Effector CD8-positive, alpha-beta T cell (primary cell): ENCODE measurements at regions not wholly inside any gene's neighbourhood (a gene's known extent, or its start where the extent isn't known, plus 50 kb on each side); places are given as distances from the start of the nearest gene placed in this dataset.

ENCODE experiments used
- DNase-seq: peaks from one replicate; lab custom pipeline; 2025; lab: John Stamatoyannopoulos, UW

DNA sequence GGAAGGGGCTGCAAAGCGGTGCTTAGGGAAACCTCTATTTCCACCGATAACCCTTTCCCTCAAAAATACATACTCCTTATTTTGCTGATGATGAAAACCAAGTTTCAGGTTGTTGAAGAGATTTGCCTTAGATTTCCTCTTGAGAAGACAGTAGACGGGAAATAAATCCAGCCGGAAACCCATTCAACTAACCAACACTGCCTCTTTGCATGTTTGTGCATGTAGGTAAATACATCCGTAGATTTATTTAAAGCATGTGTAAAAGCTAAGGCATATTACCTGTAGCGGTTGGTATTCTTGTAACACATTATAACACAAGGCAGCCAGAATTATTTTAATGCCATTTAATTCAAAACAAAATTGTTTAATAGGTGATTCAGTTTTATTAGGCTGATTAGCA is 136.3 kb upstream of the SLC22A23 start:
- no peak for DNase-seq

DNA sequence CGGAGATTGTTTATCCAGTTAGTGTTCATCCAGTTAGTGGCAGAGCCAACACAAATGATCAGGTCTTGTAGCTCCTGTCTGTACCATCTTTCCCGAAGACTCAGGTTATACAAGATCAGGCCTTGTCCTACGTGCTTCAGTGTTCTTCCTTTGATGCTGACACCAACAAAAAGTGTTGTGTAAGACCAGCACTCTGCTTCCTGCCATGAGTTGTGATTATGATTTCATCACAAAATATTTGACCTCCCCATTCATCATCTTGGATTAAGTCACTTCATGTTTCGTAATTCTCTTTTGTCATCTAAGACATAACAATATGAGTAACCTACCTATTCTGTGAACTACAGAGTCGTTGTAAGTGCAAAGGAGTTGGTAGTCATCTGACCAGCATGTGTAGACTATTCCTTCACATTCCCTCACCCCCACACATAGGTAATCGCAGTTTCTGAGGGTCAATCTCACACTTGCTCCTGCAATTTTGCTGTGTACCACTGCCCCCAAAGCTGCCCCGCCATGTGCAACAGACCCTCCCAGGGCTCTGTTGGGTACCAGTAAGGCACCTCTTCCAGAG is 135.6 kb upstream of the SLC22A23 start:
- no peak for DNase-seq

DNA sequence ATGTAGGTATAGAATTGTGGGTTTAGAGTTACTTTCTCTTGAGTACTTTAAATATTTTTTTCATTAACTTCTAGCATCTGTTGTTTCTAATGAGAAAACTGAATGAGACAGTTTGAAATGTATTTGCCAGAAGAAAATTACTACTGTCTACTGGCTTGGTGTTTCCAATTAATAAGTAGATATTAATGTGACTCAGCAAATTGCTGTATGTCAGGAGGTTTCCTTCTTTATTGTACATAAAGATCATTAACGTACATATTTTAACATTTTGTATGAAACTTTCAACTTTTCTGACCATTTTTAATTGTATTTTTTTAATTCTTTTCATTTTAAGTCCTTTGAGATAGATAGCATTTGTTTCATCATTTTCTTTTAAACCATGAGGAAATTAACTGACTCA is 135.1 kb upstream of the SLC22A23 start:
- no peak for DNase-seq

DNA sequence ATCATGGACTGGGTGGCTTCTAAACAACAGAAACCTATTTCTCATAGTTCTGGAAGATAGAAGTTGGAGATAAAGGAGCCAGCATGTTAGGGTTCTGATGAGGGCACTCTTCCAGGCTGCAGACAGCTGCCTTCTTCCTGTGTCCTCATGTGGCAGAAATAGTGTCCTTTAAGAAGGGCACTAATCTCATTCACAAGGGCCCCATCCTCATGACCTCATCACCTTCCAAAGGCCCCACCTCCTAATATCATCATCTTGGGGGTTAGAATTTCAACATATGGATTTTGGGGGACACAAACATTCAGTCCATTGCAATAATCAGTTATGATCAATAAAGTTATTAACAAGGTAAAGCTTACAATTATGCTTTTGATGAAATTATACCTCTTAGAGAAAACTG is 130.8 kb upstream of the SLC22A23 start:
- DNase-seq = no peak

DNA sequence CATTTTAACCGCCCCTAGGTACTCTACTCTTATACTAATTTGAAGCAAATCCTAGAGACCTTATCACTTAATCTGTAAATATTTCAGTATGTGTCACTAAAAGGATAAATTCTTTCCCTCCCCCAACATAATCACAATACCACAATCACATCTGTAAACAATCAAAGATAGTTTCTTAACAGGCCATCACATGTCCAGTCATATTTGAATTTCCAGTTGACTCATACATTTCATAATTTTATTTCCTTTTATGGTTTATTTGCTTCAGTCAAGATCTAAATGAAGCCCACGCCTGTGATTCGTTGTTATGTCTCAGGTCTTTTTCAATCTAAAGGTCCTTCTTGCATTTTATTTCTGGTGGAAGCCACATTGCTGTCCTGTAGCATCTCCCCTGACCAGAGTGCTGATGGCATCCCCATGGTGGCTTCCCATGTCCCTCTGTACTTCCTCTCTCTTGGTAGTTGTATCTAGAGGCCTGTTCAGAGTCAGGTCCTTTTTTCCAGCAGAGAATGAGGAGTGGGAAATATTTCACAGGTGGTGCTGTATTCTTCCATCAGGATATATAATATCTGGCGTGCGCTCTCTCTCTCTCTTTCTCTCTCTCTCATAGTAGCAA is 128.6 kb upstream of the SLC22A23 start:
- no peak for DNase-seq

DNA sequence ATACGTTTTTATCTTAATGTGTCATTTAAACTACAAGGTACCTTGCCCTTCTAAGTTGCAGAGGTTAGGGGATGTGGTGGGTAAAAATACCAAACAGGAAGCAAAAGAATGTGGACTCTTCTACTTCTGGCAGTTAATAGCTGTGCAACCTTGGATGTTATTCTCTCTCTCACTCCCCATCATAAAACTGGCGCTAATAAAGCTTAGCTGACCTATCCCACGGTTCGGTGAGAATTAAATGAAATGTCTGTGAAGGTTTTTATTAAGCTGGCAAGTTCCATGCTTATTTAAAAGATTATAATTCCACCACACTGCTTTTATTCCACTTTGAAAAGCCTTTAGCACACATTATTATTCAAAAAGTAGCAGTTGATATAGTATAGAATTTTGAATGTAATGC is 127.8 kb upstream of the SLC22A23 start:
- no peak for DNase-seq

DNA sequence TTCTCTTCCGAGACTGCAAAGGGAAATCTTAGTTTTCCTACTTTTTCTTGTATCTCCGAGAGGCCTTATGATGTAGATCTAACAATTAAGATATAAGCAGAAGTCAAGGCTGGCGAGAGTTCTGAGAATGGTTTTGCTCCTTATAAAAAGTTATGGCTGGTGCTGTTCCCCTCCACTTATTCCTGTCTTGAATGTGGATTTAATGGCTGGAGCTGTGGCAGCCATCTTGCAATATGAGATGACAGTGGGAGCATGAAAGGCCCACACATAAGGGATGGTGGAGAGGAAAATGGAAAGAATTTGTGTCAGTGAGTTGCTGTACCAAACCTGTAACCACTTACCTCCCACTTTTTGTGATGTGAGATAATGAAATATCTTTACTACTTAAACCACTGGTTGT is 124.6 kb upstream of the SLC22A23 start:
- DNase-seq = no peak

DNA sequence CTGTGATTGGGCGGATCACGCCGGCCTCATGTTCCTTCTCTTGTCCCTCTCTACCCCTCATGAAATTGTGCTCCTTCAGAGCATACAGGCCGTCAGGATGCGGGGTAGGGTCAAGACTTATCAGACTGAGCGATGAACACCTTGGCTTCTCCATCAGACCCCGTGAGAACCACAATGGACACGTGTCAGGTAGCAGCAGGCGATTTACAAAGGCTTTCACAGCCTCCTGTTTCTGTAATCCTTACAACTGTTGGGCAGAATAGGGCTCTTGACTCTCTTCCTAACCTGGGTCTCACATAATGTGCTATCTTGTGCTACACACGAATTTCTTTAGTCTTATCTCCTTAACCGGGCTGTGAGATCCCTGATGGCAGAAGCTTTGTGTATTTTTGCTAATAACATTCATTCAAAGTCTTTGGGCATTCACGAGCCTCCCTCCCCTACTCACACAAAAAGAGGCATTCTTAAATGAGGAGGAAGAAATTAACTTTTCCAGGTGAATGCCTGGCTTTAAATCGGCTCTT is 122.9 kb upstream of the SLC22A23 start:
- no peak for DNase-seq

DNA sequence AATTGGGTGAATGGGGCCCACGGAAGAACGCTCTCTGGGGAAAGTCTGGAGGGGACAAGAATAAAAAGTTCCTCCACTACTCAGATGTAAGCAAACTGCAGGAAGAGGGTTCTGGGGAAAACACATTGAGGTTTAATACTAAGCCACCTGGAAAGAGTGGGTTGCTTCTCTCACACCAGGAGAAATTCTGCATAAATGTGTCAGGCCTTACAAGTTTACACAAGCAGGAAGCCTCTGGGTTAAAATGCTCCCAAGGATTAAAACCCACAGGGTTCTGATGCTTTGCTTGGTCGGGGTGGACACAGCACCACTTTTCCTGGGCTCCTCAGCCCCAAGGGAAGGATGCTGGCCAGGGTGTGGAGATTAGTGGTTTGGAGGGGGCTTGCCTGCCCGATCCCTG is 122.1 kb upstream of the SLC22A23 start:
- no peak for DNase-seq

DNA sequence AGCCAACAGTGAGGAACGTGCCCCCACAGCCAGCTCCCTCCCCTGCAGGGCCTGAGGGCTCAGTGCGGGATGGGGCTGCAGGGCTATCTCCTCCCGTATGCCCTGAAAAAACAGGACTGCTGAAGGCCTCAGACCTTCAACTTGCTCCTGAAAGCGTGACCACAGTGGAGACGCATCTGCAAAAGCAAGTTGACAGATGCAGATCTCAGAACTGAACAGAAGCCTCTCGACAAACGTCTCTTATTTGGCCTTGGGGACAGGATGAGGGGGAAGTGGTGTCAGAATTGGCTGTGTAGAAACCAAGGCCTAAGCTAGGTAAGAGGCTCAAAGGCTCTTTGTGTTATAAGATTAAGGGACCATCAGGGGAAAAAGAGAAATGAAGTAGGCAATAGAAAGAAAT is 120.7 kb upstream of the SLC22A23 start:
- no peak for DNase-seq

DNA sequence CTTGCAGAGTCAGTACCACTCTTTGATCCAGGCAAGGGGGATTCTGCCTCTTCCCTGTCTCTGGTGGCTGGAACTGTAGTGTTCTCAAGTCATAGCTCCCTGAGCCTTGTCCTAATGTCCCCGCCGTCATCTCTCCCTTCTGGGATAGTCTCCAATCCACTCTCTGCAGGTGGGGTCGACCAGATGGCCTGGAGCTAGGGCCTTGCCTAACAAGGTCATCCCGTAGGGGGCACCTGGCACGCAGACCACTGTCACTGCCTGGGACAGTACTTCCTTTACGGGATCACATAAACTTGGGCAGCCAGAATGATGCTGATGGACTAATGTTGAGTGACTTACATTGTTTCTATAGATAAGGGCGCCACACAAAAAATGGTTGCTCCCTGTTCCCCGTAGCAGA is 118.9 kb upstream of the SLC22A23 start:
- no peak for DNase-seq

DNA sequence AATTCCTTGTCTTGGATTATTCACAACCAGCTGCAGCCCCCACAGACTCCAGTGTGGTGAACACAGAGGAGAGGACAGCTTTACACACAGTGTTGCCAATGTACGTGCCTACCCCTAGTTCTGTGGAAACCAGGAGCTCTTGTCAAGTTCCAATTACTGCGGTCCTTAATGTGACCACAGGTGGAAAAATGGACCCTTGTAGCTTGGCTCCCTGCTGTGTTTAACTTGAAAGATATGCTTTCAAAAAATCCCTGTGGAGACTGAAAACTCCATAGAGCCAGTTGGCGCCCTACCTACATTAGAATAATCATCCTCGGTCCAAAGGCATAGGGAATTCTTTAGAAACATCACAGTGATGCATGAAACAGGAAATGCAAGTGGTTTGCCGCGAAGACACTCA is 118.3 kb upstream of the SLC22A23 start:
- DNase-seq = no peak

DNA sequence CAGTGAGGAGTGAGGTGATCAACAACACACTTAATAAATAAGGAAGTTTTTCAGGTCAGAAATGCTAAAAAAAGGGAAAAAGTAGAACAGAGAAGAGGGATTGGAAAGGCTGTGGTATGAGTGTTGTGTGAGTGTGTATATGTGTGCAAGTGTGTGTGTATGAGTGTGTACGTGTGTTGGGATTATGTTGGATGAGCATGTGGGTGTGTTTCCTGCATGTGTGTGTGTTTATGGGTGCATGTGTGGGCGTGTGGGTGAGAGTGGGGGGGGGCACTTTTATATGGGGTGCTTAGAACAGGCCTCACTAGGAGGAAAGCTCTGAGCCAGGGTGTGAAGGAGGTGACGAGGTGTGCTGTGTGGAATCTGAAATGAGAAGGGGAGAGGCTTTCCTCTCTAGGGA is 116.8 kb upstream of the SLC22A23 start:
- DNase-seq = no peak

DNA sequence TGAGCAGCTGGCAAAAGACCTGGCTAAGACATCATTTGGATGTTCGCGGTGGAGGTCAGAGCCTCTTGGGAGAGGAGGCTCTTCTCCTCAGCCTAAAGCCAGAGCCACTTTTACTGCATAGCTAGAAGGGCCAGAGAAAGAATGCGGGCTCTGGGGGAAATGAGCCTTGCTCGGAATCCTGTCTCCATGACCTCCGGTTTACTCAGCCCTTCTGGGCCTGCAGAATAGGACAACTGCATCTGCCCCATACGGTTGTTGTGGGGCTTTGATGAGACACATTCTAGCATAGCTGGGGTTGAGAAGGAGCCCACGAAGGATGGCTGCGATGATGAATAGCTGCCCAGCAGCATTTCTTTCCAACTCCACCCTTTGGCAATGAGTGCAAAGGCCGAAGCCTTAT is 115.0 kb upstream of the SLC22A23 start:
- no peak for DNase-seq

DNA sequence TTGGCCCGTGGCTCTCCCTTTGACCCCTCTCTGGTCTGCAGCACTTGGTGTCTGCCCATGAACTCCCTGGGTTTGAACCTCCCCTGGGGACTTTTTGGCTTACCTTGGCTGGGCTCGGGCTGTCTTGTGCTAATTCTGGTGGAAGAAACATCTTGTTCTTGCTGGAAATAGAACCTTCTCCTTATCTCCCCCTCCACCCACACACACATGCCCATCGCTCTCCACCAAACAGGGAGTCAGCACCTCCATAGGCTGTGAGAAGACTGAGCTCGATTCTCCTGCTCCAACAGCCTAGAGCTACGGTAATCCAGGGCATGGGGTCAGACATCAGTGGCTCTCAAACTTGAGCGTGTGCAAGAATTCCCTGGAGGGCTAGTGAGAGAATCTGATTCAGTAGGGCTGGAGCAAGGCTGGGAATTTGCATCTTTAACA is 114.4 kb upstream of the SLC22A23 start:
- DNase-seq = no peak

DNA sequence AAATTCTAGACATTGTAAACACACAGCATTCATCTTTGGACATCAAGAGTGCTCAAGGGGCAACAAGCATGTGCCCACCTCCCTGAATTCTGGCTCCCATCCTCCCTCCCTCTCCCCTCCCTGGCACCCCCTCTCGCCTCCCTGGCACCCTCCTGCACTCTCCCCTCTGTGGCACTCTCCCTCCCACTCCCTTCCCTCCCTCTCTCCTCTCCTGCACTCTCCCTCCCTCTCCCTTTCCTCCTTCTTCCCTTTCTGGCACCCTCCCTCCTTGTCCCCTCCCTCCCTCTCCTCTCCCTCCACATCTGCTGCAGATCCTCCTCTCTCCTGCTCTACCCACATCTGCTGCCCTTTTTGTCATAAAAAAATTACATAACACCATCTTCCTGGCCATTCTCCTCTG is 113.0 kb upstream of the SLC22A23 start:
- DNase-seq = no peak

DNA sequence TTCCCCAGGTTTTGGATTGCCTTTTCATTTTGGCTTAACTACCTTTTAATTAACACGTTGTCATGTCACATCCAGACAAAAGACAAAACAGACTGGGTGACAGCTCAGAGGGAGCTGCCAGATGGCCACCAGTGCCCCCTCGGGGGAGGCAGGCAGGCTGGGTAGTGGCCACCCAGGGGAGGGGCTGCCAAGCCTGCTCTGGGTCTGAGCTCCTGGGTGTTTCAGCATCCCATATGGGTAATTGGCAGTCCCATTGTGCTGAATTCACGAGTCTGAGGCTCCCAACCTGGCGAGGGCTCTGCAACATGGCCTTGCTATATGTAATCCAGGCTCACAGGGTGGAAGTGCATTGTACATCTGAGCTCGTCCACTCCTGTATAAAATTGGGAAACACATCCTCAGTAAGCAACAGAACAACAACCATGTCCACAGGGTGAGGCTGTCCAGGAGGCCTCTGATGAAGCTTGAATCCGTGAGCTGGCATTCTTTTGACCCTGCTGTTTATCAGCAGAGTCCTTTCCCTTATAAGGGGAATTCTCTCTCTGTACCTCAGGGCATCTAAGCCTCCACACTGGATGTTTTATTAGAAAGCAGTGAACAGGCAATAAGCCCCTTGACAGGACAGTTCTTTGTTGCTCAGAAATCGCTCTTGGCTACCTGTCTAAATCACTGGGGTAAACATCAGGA is 111.7 kb upstream of the SLC22A23 start:
- no peak for DNase-seq

DNA sequence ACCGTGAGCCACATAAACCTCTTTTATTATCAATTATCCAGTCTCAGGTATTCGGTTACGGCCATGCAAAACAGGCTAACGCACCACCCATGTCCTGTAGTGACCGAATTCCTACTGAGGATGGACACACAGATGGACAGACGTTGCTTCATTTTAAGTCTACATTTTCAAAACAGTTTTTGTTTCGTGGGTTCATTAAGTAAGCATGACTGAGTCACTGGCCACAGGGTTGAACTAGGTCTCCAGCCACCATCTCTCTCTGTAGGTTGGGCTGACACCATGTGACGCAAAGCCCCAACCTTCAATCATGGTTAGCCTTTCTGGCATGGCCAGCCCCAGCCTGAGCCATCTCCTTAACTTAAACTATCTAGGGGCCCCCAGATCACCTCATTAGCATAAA is 110.0 kb upstream of the SLC22A23 start:
- DNase-seq = no peak

DNA sequence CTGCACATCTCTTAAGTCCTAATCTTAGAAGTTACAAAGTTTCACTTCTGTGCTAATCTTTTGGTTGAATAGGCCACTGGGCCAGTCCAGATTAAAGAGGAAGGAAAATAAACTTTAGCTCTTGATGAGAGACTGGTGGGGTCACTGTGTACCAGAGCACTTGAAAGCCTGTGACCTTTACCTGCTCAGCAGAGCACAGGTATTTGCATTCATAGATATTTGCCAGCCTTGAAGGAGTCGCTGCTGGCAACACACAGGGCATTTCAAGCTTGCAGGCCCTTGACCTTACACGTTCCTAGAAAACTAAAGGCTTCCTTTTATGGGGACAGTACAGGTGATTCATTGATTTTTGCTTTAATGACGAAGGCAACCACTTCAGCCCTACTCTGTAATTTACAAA is 108.4 kb upstream of the SLC22A23 start:
- no peak for DNase-seq

DNA sequence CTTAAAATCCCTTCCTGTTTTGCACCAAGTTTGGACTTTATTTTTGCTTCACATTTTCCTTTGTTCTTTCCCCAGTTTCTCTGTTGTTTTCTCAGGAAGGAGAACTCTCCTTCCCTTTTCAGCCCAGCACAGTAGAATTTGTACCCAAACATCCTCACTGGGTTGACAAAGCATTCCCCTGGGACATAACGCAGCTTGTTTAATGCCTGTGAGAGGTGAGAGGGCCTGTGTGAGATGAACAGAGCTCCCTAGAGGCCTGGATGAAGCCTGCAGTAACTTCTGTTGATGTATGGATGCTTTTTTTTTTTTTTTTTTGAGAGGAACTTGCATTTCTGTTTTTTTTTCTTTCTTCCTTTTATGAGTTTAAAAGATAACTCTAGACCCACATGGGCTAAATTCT is 104.9 kb upstream of the SLC22A23 start:
- no peak for DNase-seq

DNA sequence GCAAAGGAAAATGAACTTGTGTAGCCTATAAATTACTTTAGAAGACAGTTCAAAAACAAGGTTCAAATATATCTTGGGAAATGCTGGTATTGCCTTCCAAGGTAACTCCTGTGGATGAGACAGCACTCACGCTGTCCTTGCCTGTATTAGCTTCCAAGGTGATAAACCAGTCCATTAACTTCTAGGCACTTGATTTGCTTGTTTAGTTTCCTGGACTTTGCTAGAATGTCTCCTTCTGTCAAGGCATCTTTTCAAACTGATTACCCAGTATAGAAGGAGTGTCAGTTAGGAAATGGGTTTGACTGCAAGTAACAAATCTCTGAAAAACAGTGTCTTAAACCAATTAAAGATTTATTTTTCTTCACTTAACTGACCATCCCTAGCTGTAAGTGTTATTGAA is 103.4 kb upstream of the SLC22A23 start:
- no peak for DNase-seq

DNA sequence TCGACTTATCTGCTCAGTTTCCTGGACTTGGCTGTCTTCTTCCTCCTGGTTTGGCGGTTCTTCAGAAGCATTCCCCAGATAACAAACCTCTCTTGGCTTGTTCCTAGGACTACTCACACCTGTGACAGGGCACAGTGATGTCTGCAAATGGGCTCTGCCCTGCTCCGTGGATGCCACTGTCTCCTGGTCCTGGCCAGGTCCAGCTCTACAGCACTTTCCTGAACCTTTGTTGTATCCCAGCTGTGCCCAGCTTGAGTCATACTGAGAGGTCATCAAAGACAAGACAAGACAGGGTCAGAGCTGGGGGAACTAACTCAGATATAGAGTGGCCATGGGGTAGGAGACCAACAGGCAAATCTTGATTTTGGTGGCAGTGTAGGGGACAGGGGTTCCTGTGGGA is 102.7 kb upstream of the SLC22A23 start:
- no peak for DNase-seq

DNA sequence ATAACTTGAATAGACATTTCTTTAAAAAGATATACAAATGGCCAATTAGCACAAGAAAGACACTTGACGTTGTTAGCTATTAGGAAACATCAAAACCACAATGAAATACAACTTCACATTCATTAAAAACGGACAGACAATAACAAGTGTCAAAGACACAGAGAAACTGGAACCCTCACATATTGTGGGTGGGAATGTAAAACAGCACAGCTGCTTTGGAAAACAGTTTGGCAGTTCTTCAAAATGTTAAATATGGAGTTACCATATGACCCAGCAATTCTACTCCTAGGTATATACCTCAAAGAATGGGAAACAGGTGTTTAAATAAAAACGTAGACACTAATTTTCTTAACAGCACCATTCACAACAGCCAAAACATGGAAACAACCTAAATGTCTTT is 100.5 kb upstream of the SLC22A23 start:
- no peak for DNase-seq

DNA sequence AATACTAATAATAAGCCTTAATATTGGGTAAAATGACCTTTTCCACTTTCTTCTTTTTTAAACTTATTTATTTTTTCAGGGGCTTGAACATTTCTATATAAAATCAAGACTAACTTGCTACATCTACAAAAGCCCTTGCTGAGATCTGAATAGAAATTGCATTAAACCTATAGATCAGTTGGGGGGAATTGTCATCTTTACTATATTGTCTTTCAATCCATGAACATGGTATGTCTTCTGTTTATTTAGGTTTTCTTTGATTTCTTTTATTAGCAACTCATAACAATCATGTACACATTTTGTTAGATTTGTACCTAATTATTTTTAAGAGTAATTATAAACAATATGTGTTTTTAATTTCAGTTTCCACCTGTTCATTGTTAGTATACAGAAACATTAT is 96.4 kb upstream of the SLC22A23 start:
- DNase-seq = no peak
